Muscle of arm (tissue), 1 donor: ENCODE measurements at regions not wholly inside any gene's neighbourhood (a gene's known extent, or its start where the extent isn't known, plus 50 kb on each side); places are given as distances from the start of the nearest gene placed in this dataset.

Experiments
- DNase-seq: peaks from one replicate; pipeline ENCODE4 v3.0.0-alpha.2; 2013

- DNase-seq = no peak
Observed at GRCh38 chr2:212610872-212611425, 72.3 kb upstream of the ERBB4 start.

- no peak for DNase-seq
Observed at GRCh38 chr2:212609479-212609878, 70.9 kb upstream of the ERBB4 start.

- no peak for DNase-seq
Observed at GRCh38 chr2:212607080-212607479, 68.5 kb upstream of the ERBB4 start.

- no peak for DNase-seq
Observed at GRCh38 chr2:212606232-212606631, 67.6 kb upstream of the ERBB4 start.

- DNase-seq = no peak
Observed at GRCh38 chr2:212596688-212597087, 58.1 kb upstream of the ERBB4 start.

GRCh38 chr2:212596276-212596675 lies 57.7 kb upstream of the ERBB4 start:
- DNase-seq = no peak

GRCh38 chr2:212595036-212595654 lies 56.5 kb upstream of the ERBB4 start:
- no peak for DNase-seq

GRCh38 chr2:212592695-212593094 lies 54.1 kb upstream of the ERBB4 start:
- no peak for DNase-seq
